ENCODE measurements at regions not wholly inside any gene's neighbourhood (a gene's known extent, or its start where the extent isn't known, plus 50 kb on each side); places are given as distances from the start of the nearest gene placed in this dataset.
A peak's percentile ranks its signal among the peaks of the same experiment; 100 is the strongest.

DNA sequence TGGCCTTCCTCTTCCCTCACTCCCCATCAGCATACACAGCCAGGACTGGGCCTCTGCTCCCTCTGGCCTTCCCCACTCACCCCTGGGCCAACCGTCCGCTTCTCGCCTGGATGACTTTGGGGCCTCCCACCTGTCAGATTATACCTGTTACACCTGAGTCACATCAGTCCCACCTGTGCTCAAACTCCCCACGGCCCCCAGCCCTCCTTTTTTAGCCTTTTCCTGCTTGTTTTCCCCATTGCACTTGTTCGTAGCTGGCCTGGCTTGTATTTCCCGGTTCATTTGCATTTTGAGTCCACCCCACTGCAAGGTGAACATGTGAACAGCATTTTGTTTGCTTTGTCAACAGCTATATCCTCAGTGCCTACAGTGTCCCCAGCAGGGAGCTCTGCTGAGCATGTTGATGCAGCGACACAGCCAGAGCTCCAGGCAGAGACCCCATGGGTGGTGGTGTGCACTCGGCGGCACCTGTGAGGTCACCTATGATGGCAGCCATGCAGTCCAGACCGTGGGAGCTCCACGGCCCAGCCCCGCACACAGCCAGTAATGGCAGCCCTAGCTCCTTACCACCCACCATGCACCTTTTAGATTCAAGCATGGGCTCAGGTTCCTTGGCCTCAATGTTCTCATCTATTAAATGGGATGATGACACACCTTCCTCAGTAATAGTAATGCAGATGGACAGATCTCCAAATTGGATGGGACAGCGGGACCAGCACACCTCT, 276.4 kb upstream of the HS6ST1 start (continued):
- TF ChIP-seq REST (IDR thresholded peaks at IDR 0.05; ENCODE audit: borderline replicate concordance in 1 of 2, low read depth in 1 of 2, low read length in 2 of 2) (no peak), ZEB1 (IDR thresholded peaks at IDR 0.05; ENCODE audit: insufficient replicate concordance, low read depth) (peak; percentile 73), ZMAT3 (CRISPR knock-in tag; conservative IDR thresholded peaks at IDR 0.05) (no peak), PATZ1 (CRISPR knock-in tag; IDR thresholded peaks at IDR 0.05) (peak; percentile 46; the same call in 1 of the 2 replicates), HOXA5 (CRISPR knock-in tag; IDR thresholded peaks at IDR 0.05) (0 out of 2 replicates have a peak, but pooled peaks have one; percentile 26), U2AF1 (optimal IDR thresholded peaks at IDR 0.05; ENCODE audit: low read depth, low read length) (peak; percentile 34), MZF1 (CRISPR knock-in tag; IDR thresholded peaks at IDR 0.05; ENCODE audit: borderline replicate concordance) (no peak), ZNF484 (CRISPR knock-in tag; IDR thresholded peaks at IDR 0.05; ENCODE audit: borderline replicate concordance, low read depth) (no peak), HOMEZ (CRISPR knock-in tag; IDR thresholded peaks at IDR 0.05; ENCODE audit: low read depth) (peak; percentile 70; the same call in 1 of the 2 replicates), IRF1 (CRISPR knock-in tag; IDR thresholded peaks at IDR 0.05; ENCODE audit: low read depth) (no peak)
- TF ChIP-seq, protein P1, sequence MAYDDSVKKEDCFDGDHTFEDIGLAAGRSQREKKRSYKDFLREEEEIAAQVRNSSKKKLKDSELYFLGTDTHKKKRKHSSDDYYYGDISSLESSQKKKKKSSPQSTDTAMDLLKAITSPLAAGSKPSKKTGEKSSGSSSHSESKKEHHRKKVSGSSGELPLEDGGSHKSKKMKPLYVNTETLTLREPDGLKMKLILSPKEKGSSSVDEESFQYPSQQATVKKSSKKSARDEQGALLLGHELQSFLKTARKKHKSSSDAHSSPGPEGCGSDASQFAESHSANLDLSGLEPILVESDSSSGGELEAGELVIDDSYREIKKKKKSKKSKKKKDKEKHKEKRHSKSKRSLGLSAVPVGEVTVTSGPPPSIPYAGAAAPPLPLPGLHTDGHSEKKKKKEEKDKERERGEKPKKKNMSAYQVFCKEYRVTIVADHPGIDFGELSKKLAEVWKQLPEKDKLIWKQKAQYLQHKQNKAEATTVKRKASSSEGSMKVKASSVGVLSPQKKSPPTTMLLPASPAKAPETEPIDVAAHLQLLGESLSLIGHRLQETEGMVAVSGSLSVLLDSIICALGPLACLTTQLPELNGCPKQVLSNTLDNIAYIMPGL (CRISPR knock-in tag; IDR thresholded peaks at IDR 0.05; ENCODE audit: borderline replicate concordance in 1 of 2, low read depth in 1 of 2) = peak in 1 of 2 experiments; percentile 41; a peak in 1 of 4 replicates
